H9 (cell line): ENCODE measurements at regions not wholly inside any gene's neighbourhood (a gene's known extent, or its start where the extent isn't known, plus 50 kb on each side); places are given as distances from the start of the nearest gene placed in this dataset.

Source experiments
- DNase-seq: peaks from one replicate; pipeline ENCODE4 v3.0.0-alpha.2; 2017
- H2AFZ ChIP-seq: one replicate; pipeline ENCODE4 v1.6.1; 2013; ENCODE audit warnings: mild to moderate bottlenecking, low read length, control low read depth, moderate library complexity
- H2AK5ac ChIP-seq: 2 replicates; pipeline ENCODE4 v1.6.1; 2013; ENCODE audit warnings: low read length, control low read depth, mixed read lengths; ENCODE audit not compliant: insufficient read length
- H2BK120ac ChIP-seq: one replicate; pipeline ENCODE4 v1.6.1; 2013; ENCODE audit warnings: low read depth, mild to moderate bottlenecking, low read length, control low read depth, inconsistent platforms; ENCODE audit not compliant: poor library complexity, severe bottlenecking
- H2BK12ac ChIP-seq: 2 replicates; pipeline ENCODE4 v1.6.1; 2013; ENCODE audit warnings: low read length, control low read depth, mixed read lengths, low read depth; ENCODE audit not compliant: insufficient read length
- H2BK15ac ChIP-seq: 2 replicates; pipeline ENCODE4 v1.6.1; 2013; ENCODE audit warnings: low read depth, low read length, control low read depth
- H2BK20ac ChIP-seq: one replicate; pipeline ENCODE4 v1.6.1; 2013; ENCODE audit warnings: low read depth, mild to moderate bottlenecking, low read length, control low read depth, inconsistent platforms; ENCODE audit not compliant: poor library complexity, severe bottlenecking
- H2BK5ac ChIP-seq: 2 replicates; pipeline ENCODE4 v1.6.1; 2013; ENCODE audit warnings: low read length, control low read depth, mixed read lengths; ENCODE audit not compliant: insufficient read length
- H3K14ac ChIP-seq: 2 replicates; pipeline ENCODE4 v1.6.1; 2013; ENCODE audit warnings: low read length, control low read depth; ENCODE audit not compliant: insufficient read depth
- H3K18ac ChIP-seq: 2 replicates; pipeline ENCODE4 v1.6.1; 2013; ENCODE audit warnings: low read depth, mild to moderate bottlenecking, mixed read lengths, low read length, control low read depth; ENCODE audit not compliant: insufficient read length
- H3K23ac ChIP-seq: 2 replicates; pipeline ENCODE4 v1.6.1; 2013; ENCODE audit warnings: low read length, control low read depth, mixed read lengths, low read depth; ENCODE audit not compliant: insufficient read length
- H3K23me2 ChIP-seq: 2 replicates; pipeline ENCODE4 v1.6.1; 2013; ENCODE audit warnings: low read depth, mild to moderate bottlenecking, mixed read lengths, low read length, control low read depth; ENCODE audit not compliant: insufficient read length, poor library complexity, severe bottlenecking
- H3K27ac ChIP-seq: 2 replicates; pipeline ENCODE4 v1.5.1; 2013; ENCODE audit warnings: low read length, control low read depth, mixed read lengths, low read depth; ENCODE audit not compliant: insufficient read length
- H3K27me3 ChIP-seq: 2 replicates; pipeline ENCODE4 v1.6.1; 2013; ENCODE audit warnings: low read length, control low read depth, inconsistent platforms; ENCODE audit not compliant: insufficient read depth
- H3K4ac ChIP-seq: 2 replicates; pipeline ENCODE4 v1.6.1; 2013; ENCODE audit warnings: low read depth, mild to moderate bottlenecking, control low read depth, inconsistent platforms, low read length, moderate library complexity
- H3K4me1 ChIP-seq: 2 replicates; pipeline ENCODE4 v1.6.1; 2013; ENCODE audit warnings: low read length, control low read depth, inconsistent platforms; ENCODE audit not compliant: insufficient read depth
- H3K4me2 ChIP-seq: 2 replicates; pipeline ENCODE4 v1.6.1; 2013; ENCODE audit warnings: low read length, control low read depth, mixed read lengths; ENCODE audit not compliant: insufficient read length, insufficient read depth
- H3K56ac ChIP-seq: 2 replicates; pipeline ENCODE4 v1.6.1; 2013; ENCODE audit warnings: low read depth, mild to moderate bottlenecking, mixed read lengths, low read length, control low read depth; ENCODE audit not compliant: insufficient read length
- H3K79me1 ChIP-seq: 2 replicates; pipeline ENCODE4 v1.6.1; 2013; ENCODE audit warnings: low read depth, mild to moderate bottlenecking, moderate library complexity, low read length, control low read depth, inconsistent platforms; ENCODE audit not compliant: insufficient read depth, poor library complexity, severe bottlenecking
- H3K79me2 ChIP-seq: 2 replicates; pipeline ENCODE4 v1.6.1; 2013; ENCODE audit warnings: low read length, control low read depth, inconsistent platforms; ENCODE audit not compliant: insufficient read depth
- H3K9ac ChIP-seq: 2 replicates; pipeline ENCODE4 v1.6.1; 2013; ENCODE audit warnings: low read length, control low read depth, mixed read lengths; ENCODE audit not compliant: insufficient read length; ENCODE audit errors: extremely low read depth
- H3K9me3 ChIP-seq: one replicate; pipeline ENCODE4 v1.6.1; 2013; ENCODE audit warnings: low read depth, low read length, inconsistent platforms; ENCODE audit not compliant: control insufficient read depth
- H3T11ph ChIP-seq: one replicate; pipeline ENCODE4 v1.6.1; 2013; ENCODE audit warnings: mild to moderate bottlenecking, low read length, control low read depth, inconsistent platforms
- H4K20me1 ChIP-seq: one replicate; pipeline ENCODE4 v1.6.1; 2013; ENCODE audit not compliant: control insufficient read depth, insufficient read length, insufficient read depth
- H4K5ac ChIP-seq: 2 replicates; pipeline ENCODE4 v1.6.1; 2013; ENCODE audit warnings: low read depth, mild to moderate bottlenecking, mixed read lengths, low read length, control low read depth; ENCODE audit not compliant: insufficient read length
- H4K8ac ChIP-seq: replicated peaks from 2 replicates; pipeline ENCODE4 v1.6.1; 2013; ENCODE audit warnings: low read length, control low read depth, mixed read lengths, low read depth; ENCODE audit not compliant: insufficient read length
- H4K91ac ChIP-seq: 2 replicates; pipeline ENCODE4 v1.6.1; 2013; ENCODE audit warnings: low read depth, mild to moderate bottlenecking, moderate library complexity, mixed read lengths, low read length, control low read depth; ENCODE audit not compliant: insufficient read length
- H3K27ac Mint-ChIP-seq, 3 experiments: 2 replicates in 2 of 3; 3 replicates in 1 of 3; pipeline ENCODE4 v1.8.0; 2020 to 2021; ENCODE audit warnings: mixed read lengths in 3 of 3, mild to moderate bottlenecking in 1 of 3, moderate library complexity in 1 of 3
- H3K27me3 Mint-ChIP-seq: 2 replicates; pipeline ENCODE4 v1.8.0; 2021; ENCODE audit warnings: low read depth, mild to moderate bottlenecking, moderate library complexity, mixed read lengths
- H3K36me3 Mint-ChIP-seq, 3 experiments: 2 replicates in 2 of 3; 3 replicates in 1 of 3; pipeline ENCODE4 v1.8.0; 2020 to 2021; ENCODE audit warnings: low read depth in 3 of 3, mixed read lengths in 3 of 3; ENCODE audit not compliant: insufficient read depth in 1 of 3
- H3K4me1 Mint-ChIP-seq, 2 experiments: 2 replicates each; pipeline ENCODE4 v1.8.0; 2020; ENCODE audit warnings: mixed read lengths in 2 of 2
- H3K4me3 Mint-ChIP-seq, 2 experiments: 2 replicates in 1 of 2; 3 replicates in 1 of 2; pipeline ENCODE4 v1.8.0; 2020 to 2021; ENCODE audit warnings: mild to moderate bottlenecking in 2 of 2, mixed read lengths in 2 of 2, moderate library complexity in 1 of 2
- H3K9me3 Mint-ChIP-seq, 2 experiments: 2 replicates in 1 of 2; 3 replicates in 1 of 2; pipeline ENCODE4 v1.8.0; 2020; ENCODE audit warnings: mild to moderate bottlenecking in 2 of 2, mixed read lengths in 2 of 2, moderate library complexity in 1 of 2
- CTCF ChIP-seq: fragments of 200-600 bp; sonication (generic); conservative IDR thresholded peaks from 3 replicates; pipeline ENCODE4 v1.8.0; 2021; ENCODE audit warnings: antibody characterized with exemption, mild to moderate bottlenecking
- WGBS: extraction: QIAGEN DNeasy Blood & Tissue Kit; methylation state at CpG from one replicate; pipeline ENCODE4 v1.1.7; 2013; ENCODE audit warnings: missing lambda C conversion rate, low lambda C conversion rate, mixed read lengths; ENCODE audit not compliant: insufficient read length; ENCODE audit errors: extremely low coverage; 5-methylcytosine and 5-hydroxymethylcytosine counted together

GRCh38 chr15:93831641-93832040 lies 399.7 kb upstream of the MCTP2 start:
- Histone ChIP-seq H4K8ac (no peak overlapping the region), H4K91ac (no peak overlapping the region), H3K27ac (no peak overlapping the region), H2AK5ac (no peak overlapping the region), H2BK120ac (no peak overlapping the region), H3K4ac (no peak overlapping the region), H3K14ac (no peak overlapping the region), H3K23me2 (no peaks in the 10 kb centered on the region), H2AFZ (no peak overlapping the region), H3K79me2 (no peaks in the 10 kb centered on the region), H2BK12ac (no peak overlapping the region), H3K27me3 (no peaks in the 10 kb centered on the region), H3K4me2 (no peak overlapping the region), H2BK15ac (no peak overlapping the region), H4K5ac (no peak overlapping the region), H3K4me1 (peaks cover 3% of the 10 kb centered on the region; the same call in 1 of the 2 replicates), H4K20me1 (no peaks in the 10 kb centered on the region), H3K9me3 (no peaks in the 10 kb centered on the region), H3K23ac (no peak overlapping the region), H3K56ac (no peak overlapping the region), H3K9ac (no peak overlapping the region), H3K79me1 (no peaks in the 10 kb centered on the region), H3T11ph (no peak overlapping the region), H3K18ac (no peak overlapping the region), H2BK20ac (no peak overlapping the region), H2BK5ac (no peak overlapping the region)
- H3K9me3 Mint-ChIP-seq: peaks cover 3 to 4% of the 10 kb centered on the region in 2 experiments; a peak in 3 of 5 replicates
- H3K4me1 Mint-ChIP-seq: peaks cover 21 to 36% of the 10 kb centered on the region in 2 experiments
- no peak overlapping the region for H3K4me3 Mint-ChIP-seq
- H3K27ac Mint-ChIP-seq: no peak overlapping the region
- no peak for TF ChIP-seq CTCF
- no peaks in the 10 kb centered on the region; the same call in none of the 2 replicates for H3K27me3 Mint-ChIP-seq
- H3K36me3 Mint-ChIP-seq: peaks cover 0 to 3% (median 0%) of the 10 kb centered on the region in 3 experiments; a peak in 3 of 7 replicates
- no peak for DNase-seq
- no CpG with 5 or more reads among the region's 1 CpG for WGBS
